ENCODE measurements at regions not wholly inside any gene's neighbourhood (a gene's known extent, or its start where the extent isn't known, plus 50 kb on each side); places are given as distances from the start of the nearest gene placed in this dataset.

DNA sequence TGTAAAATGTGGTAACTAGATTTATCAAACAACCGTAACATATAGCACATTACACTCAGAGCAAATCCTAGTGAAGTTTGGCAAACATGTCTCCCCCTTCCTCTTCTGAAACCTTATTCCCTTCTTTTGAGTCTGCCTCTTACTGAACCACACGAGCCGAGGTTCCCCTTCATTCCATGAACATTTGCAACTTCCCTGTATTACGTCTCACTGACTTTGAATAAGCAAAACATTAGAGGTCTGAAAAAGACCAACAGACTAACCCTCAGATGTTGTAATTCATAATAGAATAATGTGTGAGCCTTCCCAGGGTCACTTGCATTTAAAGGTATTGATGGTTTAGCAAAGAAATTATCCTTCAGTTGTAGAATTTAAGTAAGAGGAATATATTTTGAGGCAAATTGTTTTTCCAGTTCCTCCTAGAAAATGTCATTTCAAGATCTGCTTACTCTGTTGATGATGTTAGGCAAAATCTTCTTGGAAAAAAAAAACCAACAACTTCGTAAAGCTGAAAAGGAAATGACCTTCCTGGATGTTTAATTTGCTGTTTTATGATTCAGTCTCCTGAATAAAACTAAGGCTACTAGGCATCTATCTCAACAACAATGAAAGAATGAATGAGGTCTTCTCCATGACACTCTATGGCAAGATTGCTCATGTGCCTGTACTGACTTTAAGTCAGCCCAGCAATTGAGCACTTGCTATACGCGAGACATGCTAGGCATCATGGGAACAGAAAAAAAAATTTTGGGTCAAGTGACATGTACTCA is 296.9 kb upstream of the NECTIN3 start:
- DNase-seq = no peak

DNA sequence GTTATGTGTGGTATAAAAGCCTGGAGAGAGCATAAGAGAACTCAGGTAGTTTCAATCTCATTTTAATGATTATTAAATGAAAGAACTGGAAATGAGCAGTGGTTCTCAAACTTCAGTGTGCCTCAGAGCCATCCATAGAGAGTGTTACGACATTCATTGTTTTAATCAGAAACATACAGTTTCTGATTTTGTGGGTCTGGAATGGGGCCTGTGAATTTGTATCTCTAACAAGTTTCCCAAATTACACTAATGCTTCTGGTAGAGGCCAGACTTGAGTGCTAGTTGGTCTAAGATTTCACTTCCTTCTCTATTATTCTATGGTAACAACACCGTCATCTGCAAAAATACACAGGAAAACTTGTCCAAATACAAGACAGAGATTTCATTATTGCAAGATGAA is 292.0 kb upstream of the NECTIN3 start:
- no peak for DNase-seq

DNA sequence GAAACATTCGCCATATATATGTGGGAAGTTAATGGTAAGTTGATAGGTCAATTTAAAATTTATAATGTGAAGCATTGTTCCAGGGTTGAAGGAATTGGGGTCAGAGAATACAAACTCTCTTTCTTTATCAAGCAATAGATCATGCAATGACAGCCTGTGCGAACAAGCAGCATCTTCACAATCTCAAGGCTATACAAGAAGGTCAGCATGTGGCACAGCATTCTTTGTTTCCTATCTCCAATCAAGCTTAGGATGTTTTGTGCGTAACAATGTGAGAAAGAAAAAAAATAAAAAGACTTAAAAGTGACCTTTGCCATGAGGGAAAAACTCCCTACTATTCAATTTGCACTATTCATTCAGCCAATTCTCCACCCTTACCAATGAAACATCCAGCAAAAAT is 288.1 kb upstream of the NECTIN3 start:
- DNase-seq = no peak

DNA sequence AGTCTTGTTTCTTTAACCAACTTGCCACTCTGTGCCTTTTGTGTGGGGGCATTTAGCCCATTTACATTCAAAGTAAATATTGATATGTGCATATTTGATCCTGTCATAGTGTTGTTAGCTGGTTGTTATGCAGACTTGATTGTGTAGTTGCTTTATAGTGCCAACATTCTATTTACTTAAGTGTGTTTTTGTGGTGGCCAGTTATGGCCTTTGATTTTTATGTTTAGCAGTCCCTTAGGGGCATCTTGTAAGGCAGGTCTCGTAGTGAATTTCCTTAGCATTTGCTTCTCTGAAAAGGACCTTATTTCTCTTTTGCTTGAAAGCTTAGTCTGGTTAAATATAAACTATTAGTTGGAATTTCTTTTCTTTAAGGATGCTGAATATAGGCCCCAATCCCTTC is 282.8 kb upstream of the NECTIN3 start:
- DNase-seq = no peak

DNA sequence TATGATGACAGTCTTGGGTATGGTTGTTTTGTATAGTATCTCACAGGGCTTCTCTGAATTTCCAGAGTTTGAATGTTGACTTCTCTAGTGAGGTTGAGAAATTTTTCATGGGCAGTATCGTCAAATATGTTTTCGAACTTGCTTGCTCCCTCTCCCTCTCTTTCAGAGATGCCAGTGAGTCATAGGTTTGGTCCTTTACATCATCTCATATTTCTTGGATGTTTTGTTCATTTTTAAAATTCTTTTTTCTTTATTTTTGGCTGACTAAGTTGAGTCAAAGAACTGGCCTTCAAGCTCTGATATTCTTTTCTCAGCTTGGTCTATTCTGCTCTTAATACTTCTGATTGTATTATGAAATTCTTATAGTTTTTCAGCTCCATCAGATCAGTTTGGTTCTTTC is 282.3 kb upstream of the NECTIN3 start:
- no peak for DNase-seq

DNA sequence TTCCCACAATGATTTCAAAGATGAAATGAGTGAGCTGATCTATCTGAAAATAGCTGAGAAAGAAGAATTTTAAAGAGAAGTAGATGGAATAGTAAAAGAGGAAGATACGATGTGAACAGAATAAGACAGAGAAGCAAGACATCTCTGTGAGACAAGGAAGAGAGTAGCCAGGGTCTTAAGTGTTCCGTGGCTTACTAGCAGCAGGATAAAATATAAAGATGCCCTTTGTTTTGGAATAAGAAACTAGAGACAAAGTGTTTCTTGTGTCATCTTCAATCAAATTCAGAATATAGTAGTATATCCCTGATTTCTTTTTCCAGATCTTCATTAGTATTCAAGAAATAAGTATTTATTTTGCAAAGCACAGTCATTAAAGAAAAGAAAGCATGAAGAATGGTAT is 281.0 kb upstream of the NECTIN3 start:
- no peak for DNase-seq

DNA sequence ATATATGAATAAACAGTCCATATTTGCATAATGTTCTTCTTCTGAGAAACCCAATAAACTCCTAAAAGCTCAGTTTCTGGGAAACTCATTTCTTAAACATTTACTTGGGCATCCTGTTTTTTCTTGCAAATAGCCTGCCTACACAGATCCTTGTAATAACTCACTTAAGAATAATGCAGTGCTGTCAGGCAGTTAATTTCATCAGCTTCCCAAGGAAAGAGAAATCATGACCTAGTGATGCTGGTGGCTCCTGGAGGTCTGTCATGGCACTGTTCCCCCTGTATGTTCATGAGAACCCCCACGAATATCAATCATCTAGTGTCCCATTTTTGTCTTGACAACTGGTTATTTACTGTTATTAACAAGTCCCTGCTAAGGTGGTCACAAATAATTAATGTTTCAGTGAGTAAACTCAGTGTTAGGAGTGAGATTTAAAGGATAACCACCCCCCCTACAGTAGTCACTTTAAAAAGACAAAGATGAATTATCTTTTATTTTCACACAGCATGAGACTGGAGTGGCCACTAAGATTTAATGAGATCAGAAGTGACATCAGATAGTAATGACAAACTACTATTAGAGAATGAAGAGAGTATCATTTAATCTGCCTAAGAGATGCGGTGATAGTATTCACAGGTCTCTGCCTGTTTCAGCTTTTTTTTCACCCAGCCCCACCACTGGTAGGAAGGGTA is 279.5 kb upstream of the NECTIN3 start:
- DNase-seq = no peak

DNA sequence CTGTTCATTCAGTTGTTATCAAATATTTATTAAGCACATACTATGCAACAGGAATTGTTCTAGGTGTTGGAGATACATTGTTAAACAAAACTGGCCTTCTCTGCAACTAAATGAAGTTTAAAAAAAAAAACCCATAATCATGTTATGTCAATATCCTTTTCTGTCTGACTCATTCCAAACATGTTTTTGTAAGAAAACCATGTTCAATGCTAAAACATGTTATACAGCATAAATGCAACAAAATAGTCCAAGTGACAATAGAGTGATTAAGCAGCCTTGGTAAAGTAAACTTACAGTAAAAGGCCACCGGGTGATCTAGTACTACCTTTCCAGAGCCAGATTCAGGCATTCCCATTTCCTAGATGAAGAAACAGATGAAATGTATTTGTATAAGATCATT is 278.0 kb upstream of the NECTIN3 start:
- DNase-seq = no peak

DNA sequence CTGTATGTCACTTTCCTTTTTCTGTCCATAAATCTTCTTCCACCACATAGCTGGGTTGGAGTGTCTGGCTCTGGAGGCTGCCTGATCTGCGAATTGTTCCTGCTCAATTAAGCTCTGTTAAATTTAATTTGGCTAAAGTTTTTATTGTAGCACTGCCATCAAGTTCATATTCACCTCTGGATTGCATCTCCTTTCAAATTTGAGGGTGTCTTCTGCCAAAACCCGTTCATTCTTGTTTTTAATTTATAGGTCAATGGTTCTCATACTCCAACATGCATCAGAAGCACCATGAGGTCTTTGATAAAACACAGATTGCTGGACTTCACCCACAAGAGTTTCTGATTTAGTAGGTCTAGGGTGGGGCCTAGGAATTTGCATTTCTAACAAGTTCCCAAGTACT is 276.5 kb upstream of the NECTIN3 start:
- DNase-seq = no peak

DNA sequence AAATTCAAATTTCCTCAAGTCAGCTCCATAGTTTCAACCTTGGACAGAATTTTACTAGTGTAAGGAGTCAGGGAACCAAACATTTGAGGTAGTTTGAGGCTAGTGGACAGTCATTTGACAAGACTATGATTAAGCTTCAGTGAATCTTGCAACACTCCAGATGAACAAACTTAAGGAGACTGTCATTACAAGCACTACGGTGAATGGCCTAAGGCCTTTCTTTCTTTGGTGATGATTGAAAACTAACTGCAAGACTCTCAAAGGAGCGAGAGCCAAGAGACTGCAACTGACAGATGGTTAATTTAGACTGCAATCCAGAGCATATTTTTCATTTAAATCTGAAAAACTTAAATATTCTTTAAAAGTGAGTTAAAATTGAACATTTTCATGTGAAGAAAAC is 272.3 kb upstream of the NECTIN3 start:
- no peak for DNase-seq

DNA sequence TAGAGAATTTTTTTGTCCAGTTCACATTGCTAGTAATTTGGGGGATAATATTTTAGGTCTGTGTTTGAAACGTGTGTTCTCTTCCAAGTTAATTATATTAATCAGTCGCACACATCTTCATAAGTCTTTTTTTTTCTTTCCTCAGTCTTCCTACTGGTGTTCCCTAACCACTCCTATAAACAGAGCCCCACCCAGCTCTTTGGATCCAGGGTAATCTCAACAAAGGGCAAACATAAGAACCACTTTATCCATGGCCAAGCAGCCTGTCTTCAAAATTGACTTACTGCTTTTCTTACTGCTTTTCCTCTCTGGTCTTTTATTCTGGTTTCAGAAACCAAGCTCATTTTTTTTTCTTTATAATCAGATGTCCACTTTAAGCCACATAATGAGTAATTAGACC is 266.8 kb upstream of the NECTIN3 start:
- no peak for DNase-seq

DNA sequence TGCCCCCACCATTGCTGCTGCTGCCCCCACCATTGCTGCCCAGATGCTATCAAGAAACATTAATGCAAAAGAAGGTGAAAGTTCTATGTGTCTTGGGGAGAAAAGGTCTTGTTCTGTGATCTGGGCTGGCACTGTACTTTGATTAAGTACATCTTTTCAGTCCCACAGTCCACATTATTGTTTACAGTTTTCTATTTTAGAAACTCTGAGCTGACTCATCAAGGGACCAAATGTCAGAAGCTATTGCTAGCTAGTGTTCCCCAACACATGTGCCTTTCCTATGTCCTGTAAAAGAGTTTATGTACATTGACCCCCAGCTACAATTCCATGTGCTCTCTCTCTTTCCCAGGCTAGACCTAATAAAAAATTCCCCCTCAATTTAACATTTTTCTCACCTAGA is 264.7 kb upstream of the NECTIN3 start:
- no peak for DNase-seq

DNA sequence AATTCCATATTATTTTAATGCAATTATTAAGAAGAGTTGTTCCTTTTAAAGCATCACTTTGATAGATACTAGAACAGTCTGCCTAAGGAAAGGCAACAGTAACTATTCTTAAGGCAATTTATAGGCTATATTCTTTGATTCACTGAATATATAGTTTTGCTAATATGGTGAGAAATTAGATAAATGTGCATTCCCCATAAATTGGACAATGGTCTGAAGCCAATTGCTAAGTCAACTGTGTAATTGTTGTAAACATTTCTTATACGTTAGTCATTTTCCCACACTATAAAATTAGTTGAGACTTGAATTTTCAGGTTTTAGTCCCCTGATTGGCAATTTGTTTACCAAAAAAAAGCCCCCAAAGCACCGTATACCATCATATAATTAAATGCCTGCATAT is 263.0 kb upstream of the NECTIN3 start:
- no peak for DNase-seq

DNA sequence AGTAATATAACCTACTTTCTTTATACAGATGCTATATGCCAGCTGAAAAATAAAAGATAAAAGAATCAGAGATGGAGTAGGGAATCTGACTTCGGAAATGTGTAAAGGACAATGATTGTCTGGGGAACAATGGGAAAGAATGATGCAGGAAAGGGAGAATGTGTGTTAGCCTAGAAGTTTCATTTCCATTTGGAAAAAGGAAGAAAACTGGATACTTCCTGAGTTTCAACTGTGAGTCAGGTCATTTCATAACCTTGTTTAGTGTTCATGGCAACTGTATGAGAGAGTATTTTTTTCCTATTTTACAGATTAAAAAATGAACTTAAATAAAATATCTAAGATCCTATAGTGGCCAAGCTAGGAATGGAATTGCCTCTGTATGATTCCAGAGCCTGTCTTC is 261.3 kb upstream of the NECTIN3 start:
- no peak for DNase-seq

DNA sequence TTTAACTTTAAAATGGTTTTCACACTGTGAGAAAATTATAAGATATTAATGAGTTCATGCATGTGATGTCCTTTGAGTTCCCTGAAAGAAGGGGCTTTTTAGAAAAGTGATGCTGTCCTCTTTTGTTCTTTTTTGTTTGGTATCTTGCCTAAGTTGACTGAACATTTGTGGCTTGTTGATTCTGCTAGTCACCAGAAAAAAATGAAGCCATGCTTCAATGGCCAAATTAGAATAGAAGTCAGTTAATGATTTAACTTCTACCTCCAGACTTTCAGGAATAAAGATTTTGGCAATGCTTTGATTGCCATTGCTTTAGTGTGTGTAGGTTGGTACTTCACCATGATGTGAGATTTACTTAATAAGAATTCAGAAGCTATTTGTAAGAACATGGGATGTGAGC is 260.6 kb upstream of the NECTIN3 start:
- no peak for DNase-seq

DNA sequence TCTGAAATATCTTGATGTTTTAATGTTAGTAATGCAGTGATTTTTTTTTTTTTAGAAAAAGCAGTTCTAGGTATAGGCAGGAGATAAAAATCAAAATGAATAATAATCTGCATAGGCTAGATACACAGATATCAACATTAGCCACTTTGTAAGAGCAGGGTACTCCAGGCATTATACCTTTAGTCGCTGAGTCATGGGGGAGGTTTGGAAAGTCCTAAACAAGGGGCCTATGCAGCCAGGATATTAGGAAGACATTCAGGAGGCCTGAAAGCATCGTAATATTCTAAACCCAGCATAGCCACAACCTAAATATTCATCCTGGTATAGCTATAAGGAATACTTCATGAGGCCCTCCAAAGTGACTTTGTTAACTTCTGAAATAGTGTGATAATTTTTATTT is 258.1 kb upstream of the NECTIN3 start:
- no peak for DNase-seq

DNA sequence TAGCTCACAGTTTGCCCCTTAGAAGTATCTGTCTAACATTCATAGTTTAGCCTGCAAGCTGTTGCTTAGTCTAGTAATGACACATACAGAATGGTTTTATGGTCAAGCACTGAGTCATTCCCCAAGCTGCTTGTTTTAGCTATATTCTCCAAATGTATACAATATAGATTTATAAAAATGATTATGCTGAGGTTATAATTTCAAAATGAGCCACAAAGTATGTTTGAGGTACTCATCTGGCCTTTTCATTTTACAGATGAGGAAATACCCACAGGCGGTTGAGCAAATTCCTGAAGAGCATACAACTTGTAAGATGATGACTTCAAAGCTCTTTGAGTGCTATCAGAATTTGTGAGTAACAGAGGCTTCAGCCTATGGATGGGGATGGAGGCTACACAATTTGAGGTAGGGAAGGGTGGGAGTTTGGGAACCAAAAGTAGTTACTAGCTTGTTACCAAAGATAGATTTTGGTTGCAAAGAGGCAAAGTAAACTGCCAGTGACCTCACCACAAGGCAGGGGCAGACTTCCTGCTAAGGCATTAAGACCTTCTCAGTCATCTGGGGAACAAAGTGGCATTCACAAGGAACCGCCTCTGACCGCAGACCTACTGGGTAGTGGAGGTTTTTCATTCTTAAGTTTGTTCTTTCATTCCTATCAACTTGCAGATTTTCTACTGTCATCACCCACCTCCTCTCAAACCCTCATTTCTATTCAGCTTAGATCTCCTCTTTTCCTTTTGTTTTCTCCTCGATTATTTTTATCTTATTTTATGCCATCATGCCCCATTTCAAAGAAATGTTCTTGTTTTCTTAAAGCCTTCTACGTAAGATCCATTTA is 257.2 kb upstream of the NECTIN3 start:
- peak; percentile 2 for DNase-seq

DNA sequence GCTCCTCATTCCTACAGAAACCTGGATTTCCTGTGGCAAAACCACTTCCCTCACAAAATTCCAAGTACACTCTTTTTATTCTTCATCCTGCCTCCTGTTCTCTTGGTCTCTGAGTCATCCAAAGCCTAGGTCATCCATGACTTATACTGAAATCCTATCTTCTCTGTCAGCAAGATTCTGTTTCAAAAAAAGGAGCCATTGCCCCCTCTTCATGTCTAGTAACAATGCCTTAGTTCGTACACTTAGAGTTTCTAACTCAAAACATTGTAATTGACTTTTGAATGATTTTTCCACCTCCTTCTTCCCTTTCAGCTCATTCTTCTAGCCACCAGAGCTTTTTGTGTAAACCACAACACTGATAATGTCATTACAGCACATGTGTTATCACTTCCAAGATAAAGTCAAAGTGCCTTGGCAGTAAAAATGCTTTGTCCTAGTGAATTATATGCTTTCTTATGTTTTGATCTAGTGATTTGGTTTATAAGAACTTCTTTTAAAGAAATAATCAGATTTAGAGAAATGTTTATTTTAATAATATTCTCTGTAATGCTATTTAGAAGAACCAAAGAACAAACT is 256.5 kb upstream of the NECTIN3 start:
- DNase-seq = no peak

DNA sequence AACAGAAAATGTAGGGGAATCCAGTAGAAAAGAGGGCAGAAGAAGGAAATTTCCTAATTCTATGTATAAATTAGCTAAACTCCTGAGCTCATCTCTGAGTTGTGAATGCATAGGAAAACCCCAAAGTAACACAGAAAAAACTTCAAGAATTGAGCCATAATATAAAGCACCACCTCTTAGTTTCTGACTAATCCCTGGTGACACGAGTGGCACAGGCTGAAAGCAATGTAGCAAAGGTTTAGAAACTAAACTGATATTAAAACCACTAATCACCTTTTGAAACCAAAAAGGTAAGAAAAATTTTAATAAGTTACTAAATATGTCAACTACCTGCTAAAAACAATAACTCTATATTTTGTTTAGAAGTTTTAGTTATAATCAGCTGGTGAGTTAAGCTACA is 255.6 kb upstream of the NECTIN3 start:
- no peak for DNase-seq

DNA sequence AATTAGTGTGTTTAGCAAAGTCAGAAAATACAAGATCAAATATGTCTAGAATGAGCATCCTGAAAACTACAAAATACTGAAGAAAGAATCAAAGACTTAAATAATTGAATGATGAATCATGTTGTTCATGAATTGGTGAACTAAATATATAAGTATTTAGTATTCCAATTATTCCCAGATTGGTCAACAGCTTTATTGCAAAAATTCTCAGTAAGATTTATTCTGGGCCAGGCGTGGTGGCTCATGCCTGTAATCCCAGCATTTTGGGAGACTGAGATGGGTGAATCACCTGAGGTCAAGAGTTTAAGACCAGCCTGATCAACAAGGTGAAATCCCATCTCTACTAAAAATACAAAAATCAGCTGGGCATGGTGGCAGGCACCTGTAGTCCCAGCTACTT is 250.0 kb upstream of the NECTIN3 start:
- no peak for DNase-seq

DNA sequence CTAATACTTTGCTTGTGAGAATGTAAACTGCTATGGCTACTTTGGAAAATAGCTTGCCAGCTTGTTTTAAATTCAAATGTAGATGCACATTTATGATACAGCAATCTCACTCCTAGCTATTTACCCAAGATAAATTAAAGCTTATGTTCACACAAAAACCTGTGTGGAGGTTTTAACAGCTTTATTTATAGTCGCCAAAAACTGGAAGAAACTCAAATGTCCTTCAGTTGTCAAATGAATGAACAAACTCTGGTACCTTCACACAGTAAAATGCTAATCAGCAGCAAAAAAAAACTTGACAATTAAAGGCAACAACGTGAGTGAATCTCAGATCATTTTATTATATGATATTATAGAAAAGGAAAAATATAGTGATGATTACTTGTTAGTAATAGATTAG is 248.6 kb upstream of the NECTIN3 start:
- no peak for DNase-seq

DNA sequence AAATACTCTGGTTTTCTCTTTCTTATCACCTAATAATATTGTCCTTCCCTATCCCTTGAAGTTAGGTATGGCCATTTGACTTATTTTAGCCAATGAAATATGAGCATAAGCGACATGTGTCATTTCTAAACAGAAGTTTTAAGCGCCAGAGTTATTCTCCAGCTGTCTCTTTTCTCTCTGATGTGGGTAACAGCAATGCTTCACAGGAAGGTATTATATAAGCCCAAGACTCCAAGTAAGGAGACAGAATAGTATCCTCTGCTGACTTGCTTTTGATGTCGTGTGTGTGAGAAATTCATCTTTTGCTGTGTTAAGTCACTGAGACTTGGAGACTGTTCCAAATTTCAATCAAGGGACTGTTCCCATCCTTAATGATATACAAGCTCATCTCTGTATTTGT is 224.6 kb upstream of the NECTIN3 start:
- no peak for DNase-seq

DNA sequence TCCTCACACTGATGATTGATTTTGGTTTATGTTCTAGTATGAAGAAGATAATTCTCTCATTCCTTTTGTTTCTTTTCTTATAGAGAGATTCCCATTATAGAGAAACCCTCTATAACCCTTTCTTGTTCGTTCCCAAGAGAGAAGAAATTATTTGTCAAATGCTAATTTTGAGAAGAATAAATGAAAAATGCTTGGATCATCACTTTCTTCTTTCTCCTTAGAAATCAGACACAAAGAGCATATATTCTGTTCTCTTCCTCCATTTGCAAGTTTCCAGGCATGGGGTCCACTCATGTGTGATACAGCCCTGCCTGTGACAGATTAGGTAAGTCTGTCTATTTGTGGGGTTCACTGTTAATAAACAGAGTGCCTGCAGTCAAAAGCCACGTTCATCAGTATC is 222.6 kb upstream of the NECTIN3 start:
- DNase-seq = no peak

DNA sequence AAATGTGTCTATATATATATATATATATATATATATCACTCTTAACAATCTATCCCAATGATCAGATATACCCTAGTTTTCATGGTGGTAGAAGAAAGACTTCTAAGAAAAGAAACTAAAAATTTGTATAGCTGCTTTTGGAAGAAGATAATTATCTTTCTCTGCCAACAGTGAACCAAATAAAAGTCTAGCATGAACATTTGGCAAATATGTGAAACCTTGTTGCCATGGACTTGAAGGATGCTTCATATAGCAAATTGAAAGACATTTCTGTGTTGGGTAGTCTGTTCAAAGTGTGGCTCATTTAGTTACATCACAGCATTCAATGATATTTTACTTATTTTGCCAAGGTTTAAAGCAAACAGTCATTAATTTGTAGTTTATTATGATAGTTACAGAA is 219.9 kb upstream of the NECTIN3 start:
- no peak for DNase-seq

Measured in GOT3 (cell line).